Chondrocyte (in vitro differentiated cells): ENCODE measurements at regions not wholly inside any gene's neighbourhood (a gene's known extent, or its start where the extent isn't known, plus 50 kb on each side); places are given as distances from the start of the nearest gene placed in this dataset.

ENCODE experiments used
- DNase-seq: peaks from one replicate; pipeline ENCODE4 v3.0.0; 2021; ENCODE audit warnings: mixed read lengths, low spot score
- H3K27ac Mint-ChIP-seq: one replicate; pipeline ENCODE4 v1.8.0; 2021; ENCODE audit warnings: mild to moderate bottlenecking, moderate library complexity, mixed read lengths; ENCODE audit not compliant: unreplicated experiment
- H3K27me3 Mint-ChIP-seq: 2 replicates; pipeline ENCODE4 v1.8.0; 2021; ENCODE audit warnings: low read depth, mixed read lengths
- H3K36me3 Mint-ChIP-seq: 2 replicates; pipeline ENCODE4 v1.8.0; 2021; ENCODE audit warnings: low read depth, mixed read lengths
- H3K4me1 Mint-ChIP-seq: 2 replicates; pipeline ENCODE4 v1.8.0; 2021; ENCODE audit warnings: low read depth, mild to moderate bottlenecking, mixed read lengths
- H3K4me3 Mint-ChIP-seq: one replicate; pipeline ENCODE4 v1.8.0; 2021; ENCODE audit warnings: mild to moderate bottlenecking, moderate library complexity, mixed read lengths; ENCODE audit not compliant: unreplicated experiment
- H3K9me3 Mint-ChIP-seq: 2 replicates; pipeline ENCODE4 v1.8.0; 2021; ENCODE audit warnings: low read depth, mixed read lengths
- CTCF ChIP-seq: fragments of 200-600 bp; sonication (generic); IDR thresholded peaks from 2 replicates; pipeline ENCODE4 v1.5.0; 2021; ENCODE audit warnings: antibody characterized with exemption, mild to moderate bottlenecking, moderate library complexity

- Mint-ChIP-seq H3K4me3 (no peak overlapping the region), H3K9me3 (peaks cover 16% of the 10 kb centered on the region), H3K4me1 (no peaks in the 10 kb centered on the region), H3K27me3 (no peaks in the 10 kb centered on the region), H3K36me3 (peaks cover 2% of the 10 kb centered on the region), H3K27ac (no peak overlapping the region)
- no peak for TF ChIP-seq CTCF
- DNase-seq = no peak
Observed at GRCh38 chr4:120506536-120506935, 416.0 kb downstream of the PRDM5 start.

- H3K27me3 Mint-ChIP-seq = no peaks in the 10 kb centered on the region
- H3K9me3 Mint-ChIP-seq = peaks cover 7% of the 10 kb centered on the region
- no peaks in the 10 kb centered on the region for H3K4me1 Mint-ChIP-seq
Observed at GRCh38 chr4:120498678-120499077, 423.8 kb downstream of the PRDM5 start.

DNA sequence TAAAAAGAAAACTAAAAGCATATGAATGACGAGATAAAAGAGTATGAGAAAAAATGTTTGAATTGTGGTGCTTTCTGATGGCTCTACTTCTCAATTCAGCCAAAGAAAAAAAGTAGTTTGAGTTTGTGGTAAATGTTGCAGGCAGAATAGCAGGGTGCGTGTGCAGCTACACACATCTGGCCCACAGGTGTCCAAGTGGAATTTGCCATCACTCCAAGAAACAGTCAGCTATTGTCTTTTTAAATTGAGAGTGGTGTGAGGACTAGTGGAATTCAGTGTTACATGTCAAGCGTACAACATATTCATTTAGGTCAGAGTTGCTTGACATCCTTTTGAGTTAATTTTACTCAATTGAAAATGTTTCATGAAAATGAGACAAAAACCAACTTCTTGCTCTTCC is 424.8 kb upstream of the MAD2L1 start:
- no peaks in the 10 kb centered on the region for H3K36me3 Mint-ChIP-seq
- no peak for TF ChIP-seq CTCF
- peaks cover 7% of the 10 kb centered on the region for H3K9me3 Mint-ChIP-seq
- H3K27me3 Mint-ChIP-seq = no peaks in the 10 kb centered on the region
- DNase-seq = no peak
- no peak overlapping the region for H3K27ac Mint-ChIP-seq
- H3K4me3 Mint-ChIP-seq = no peak overlapping the region
- no peaks in the 10 kb centered on the region for H3K4me1 Mint-ChIP-seq

More at GRCh38 chr4:120498678-120499077, 423.8 kb downstream of the PRDM5 start:
- Mint-ChIP-seq H3K36me3 (no peaks in the 10 kb centered on the region), H3K4me3 (no peak overlapping the region), H3K27ac (no peak overlapping the region)
- TF ChIP-seq CTCF = no peak
- DNase-seq = no peak

DNA sequence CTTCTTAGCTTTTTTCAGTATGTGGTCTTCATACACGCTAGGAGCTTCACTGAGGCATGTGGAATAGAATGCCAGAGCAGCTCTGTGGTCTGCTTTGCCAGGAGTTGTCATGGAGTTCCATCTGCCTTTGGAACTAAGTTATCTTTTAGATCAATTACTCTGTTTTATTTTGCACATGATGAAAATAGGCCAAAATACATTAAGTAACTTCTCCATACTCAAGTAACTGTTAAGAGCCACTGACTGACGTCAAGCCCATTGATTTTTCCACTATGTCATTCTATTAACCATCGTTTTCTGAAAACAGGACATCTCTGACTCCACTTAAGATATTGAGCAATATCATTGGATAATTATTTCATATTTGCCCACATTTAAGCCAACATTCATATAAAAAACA is 415.1 kb upstream of the MAD2L1 start:
- no peak for TF ChIP-seq CTCF
- Mint-ChIP-seq H3K27me3 (peaks cover 2% of the 10 kb centered on the region), H3K9me3 (peaks cover 6% of the 10 kb centered on the region), H3K36me3 (no peaks in the 10 kb centered on the region), H3K4me1 (no peaks in the 10 kb centered on the region), H3K4me3 (no peak overlapping the region), H3K27ac (no peak overlapping the region)
- DNase-seq = no peak

DNA sequence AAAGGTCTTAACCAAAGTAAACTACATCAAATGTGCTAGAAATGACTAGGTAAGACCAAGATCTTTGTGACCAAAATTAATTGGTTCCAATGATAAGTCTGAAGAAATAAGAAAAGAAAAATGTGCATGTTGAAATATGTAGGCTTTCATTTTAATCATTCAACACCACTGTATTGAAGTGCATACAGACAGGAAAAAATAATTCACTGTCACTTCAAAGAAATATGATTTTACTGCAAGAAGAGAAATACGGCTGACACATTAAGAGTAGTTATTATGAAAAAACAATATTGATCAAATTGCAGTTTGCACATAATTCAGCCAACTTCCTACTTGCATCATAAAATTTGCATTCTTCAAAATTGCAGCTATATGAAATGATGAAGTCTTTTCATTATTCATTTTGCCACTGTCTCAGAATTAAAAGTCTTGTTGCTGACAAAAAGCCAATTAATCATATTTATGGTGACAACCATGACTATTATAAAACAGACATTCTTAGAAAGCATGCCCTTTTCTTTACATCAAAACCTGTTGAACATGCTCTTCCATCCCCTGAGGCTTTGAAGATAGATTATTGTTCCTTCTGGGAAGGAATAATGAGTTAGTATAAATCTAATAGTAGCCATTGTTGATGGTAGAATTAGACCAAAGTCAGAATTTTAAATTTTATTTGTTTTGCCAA is 405.9 kb upstream of the MAD2L1 start:
- TF ChIP-seq CTCF = no peak
- Mint-ChIP-seq H3K4me3 (no peak overlapping the region), H3K27ac (no peak overlapping the region), H3K27me3 (no peaks in the 10 kb centered on the region), H3K9me3 (no peaks in the 10 kb centered on the region), H3K36me3 (no peaks in the 10 kb centered on the region), H3K4me1 (no peaks in the 10 kb centered on the region)
- DNase-seq = no peak
